IPS-18a (cell line): ENCODE measurements at regions not wholly inside any gene's neighbourhood (a gene's known extent, or its start where the extent isn't known, plus 50 kb on each side); places are given as distances from the start of the nearest gene placed in this dataset.

ENCODE experiments used
- H3K27ac ChIP-seq: one replicate; pipeline ENCODE4 v1.5.1; 2013; ENCODE audit warnings: low read length
- H3K27me3 ChIP-seq: one replicate; pipeline ENCODE4 v1.6.1; 2013; ENCODE audit warnings: mild to moderate bottlenecking, low read length; ENCODE audit not compliant: control insufficient read depth, insufficient read depth
- H3K36me3 ChIP-seq: one replicate; pipeline ENCODE4 v1.6.1; 2013; ENCODE audit warnings: low read depth, low read length; ENCODE audit not compliant: control insufficient read depth
- H3K4me1 ChIP-seq: one replicate; pipeline ENCODE4 v1.6.1; 2013; ENCODE audit warnings: low read depth, low read length; ENCODE audit not compliant: control insufficient read depth
- H3K4me3 ChIP-seq: one replicate; pipeline ENCODE4 v1.5.1; 2013; ENCODE audit warnings: low read length
- H3K9ac ChIP-seq: one replicate; pipeline ENCODE4 v1.6.1; 2013; ENCODE audit warnings: mild to moderate bottlenecking, low read length, moderate library complexity
- H3K9me3 ChIP-seq: one replicate; pipeline ENCODE4 v1.6.1; 2013; ENCODE audit warnings: low read depth, low read length; ENCODE audit not compliant: control insufficient read depth

- Histone ChIP-seq H3K27ac (no peak overlapping the region), H3K4me1 (peaks cover 30% of the 10 kb centered on the region), H3K9me3 (no peaks in the 10 kb centered on the region), H3K9ac (no peak overlapping the region), H3K4me3 (peak overlapping the region; percentile 13), H3K36me3 (no peaks in the 10 kb centered on the region), H3K27me3 (no peaks in the 10 kb centered on the region)
These were observed 278.9 kb downstream of the SEC14L1 start for GRCh38 chr17:77419547-77420094.

GRCh38 chr17:77420095-77420803, 279.5 kb downstream of the SEC14L1 start:
- Histone ChIP-seq H3K27me3 (no peaks in the 10 kb centered on the region), H3K36me3 (no peaks in the 10 kb centered on the region), H3K4me3 (no peak overlapping the region), H3K9me3 (no peaks in the 10 kb centered on the region), H3K27ac (no peak overlapping the region), H3K9ac (no peak overlapping the region), H3K4me1 (peaks cover 32% of the 10 kb centered on the region)

- Histone ChIP-seq H3K36me3 (no peaks in the 10 kb centered on the region), H3K4me3 (no peak overlapping the region), H3K27ac (peak overlapping the region; percentile 22), H3K27me3 (no peaks in the 10 kb centered on the region), H3K4me1 (peaks cover 38% of the 10 kb centered on the region), H3K9me3 (no peaks in the 10 kb centered on the region), H3K9ac (no peak overlapping the region)
These were observed 280.2 kb downstream of the SEC14L1 start for GRCh38 chr17:77420804-77421629.

DNA sequence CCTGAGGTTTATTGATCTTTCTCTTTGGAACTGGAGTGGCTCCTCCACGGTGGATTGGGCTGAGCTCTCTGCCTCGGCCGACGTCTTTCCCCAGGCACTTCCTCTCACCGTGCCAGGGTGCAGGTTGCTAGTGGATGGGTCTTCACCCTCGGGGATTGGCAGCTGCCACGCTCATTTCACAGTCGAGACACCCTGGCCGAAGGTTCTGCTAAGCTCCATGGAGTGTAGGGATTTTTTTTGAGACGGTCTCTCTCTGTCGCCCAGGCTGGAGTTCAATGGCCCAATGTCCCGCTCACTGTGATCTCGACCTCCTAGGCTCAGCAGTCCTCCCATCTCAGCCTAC, 280.8 kb downstream of the SEC14L1 start:
- H3K36me3 ChIP-seq, result no peaks in the 10 kb centered on the region
- no peaks in the 10 kb centered on the region for H3K27me3 ChIP-seq
- no peak overlapping the region for H3K4me3 ChIP-seq
- no peak overlapping the region for H3K9ac ChIP-seq
- H3K27ac ChIP-seq, result peak overlapping the region; percentile 22
- H3K4me1 ChIP-seq, result peaks cover 44% of the 10 kb centered on the region
- H3K9me3 ChIP-seq, result no peaks in the 10 kb centered on the region

GRCh38 chr17:77422104-77422747, 281.5 kb downstream of the SEC14L1 start:
- Histone ChIP-seq H3K27ac (no peak overlapping the region), H3K9ac (no peak overlapping the region), H3K36me3 (no peaks in the 10 kb centered on the region), H3K4me3 (no peak overlapping the region), H3K9me3 (no peaks in the 10 kb centered on the region), H3K27me3 (no peaks in the 10 kb centered on the region), H3K4me1 (peaks cover 48% of the 10 kb centered on the region)

DNA sequence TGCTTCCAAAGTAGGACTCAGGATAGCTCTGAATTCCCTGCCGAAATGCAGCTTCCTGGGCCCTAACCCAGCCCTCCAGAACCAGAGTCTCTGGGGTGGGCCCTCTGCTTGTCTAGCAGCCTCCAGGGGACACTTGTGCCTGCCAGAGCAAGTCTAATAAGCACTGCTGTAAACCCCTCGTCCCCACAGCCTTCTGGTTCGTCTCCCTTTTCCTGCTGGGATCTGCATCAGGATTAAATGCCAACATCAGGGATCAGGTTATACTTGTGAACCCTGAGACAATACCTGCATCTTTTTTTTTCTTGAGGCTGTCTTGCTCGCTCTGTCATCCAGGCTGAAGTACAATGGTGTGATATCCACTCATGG, 282.0 kb downstream of the SEC14L1 start:
- Histone ChIP-seq H3K27me3 (no peaks in the 10 kb centered on the region), H3K27ac (no peak overlapping the region), H3K9me3 (no peaks in the 10 kb centered on the region), H3K36me3 (no peaks in the 10 kb centered on the region), H3K4me1 (peaks cover 48% of the 10 kb centered on the region), H3K4me3 (no peak overlapping the region), H3K9ac (no peak overlapping the region)

DNA sequence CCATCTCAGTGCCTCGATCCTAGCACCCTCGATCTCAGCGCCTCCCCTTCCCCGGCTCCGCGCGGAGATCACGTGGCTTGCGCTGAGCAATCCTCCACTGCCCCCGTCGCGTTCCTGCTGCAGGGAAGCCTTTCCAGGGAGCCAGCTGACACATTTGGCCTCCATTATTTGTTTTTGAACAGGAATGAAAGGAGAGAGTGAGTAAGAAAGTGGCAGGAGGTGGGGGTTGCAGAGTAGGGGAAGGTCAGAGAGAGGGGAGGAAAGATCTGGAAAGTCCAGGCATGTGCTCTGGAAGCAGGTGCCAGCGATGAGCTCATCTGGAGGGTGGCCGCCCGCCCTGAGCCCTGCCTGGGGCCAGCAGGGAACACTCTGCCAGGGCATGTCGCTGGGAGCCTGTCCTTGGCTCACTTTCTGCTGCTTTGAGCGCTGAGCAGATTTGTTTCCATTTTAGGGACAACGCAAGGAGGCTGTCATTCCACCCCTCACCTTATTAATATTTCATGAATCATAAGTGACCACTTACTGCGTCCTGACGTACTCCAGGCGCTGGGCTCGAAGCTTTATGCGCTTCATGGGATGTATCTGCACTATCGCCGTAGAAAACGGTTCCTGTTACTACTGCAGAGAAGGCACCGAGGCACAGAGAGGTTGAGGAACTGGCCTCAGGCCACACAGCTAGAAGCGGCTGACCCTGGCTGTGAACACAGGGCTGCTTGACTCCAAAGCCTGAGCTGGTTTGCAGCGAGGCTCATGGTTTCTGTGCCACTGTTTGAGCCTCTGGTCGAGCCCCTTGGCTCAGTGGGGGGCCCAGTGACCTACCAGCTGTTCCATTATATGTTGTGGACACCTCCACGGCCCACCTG, 283.1 kb downstream of the SEC14L1 start:
- no peaks in the 10 kb centered on the region for H3K27me3 ChIP-seq
- H3K4me3 ChIP-seq, result no peak overlapping the region
- no peak overlapping the region for H3K27ac ChIP-seq
- no peak overlapping the region for H3K9ac ChIP-seq
- no peaks in the 10 kb centered on the region for H3K9me3 ChIP-seq
- peaks cover 48% of the 10 kb centered on the region for H3K4me1 ChIP-seq
- H3K36me3 ChIP-seq, result no peaks in the 10 kb centered on the region

DNA sequence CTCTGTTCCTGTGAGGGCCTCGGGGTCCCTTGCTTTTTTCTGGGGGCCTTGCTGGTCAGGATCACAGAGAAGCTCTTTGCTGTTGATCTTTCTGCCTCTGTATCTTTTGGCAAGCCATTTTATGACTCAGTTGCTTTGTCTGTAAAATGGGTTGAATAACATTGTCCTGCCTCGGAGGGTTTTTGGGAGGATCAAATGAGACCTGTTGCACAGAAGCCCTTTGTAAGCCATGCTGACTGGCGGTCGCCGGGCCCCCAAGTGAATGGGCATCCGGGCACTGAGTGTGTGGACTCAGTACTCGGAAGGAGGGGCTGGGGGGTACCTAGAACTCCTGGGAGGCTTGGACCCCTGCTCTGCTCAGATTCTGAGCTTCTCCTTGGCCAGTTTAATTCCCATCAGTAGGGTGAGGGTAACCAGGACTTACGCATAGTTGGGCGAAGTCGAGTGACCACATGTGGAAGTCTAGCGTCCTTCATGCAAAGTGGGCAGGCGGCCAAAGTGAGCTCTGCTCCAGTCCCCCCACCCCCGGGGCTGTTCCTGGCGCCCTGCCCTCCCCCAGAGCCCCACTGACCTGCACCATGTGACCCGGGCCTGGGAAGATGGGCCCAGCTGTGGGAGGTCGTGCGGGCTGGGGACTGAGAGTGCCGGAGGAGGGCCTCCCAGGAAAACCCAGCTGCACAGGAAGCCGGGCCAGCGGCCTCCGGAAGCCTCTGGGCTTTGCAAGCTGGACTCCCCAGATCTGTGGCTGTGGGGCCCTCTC, 284.0 kb downstream of the SEC14L1 start:
- Histone ChIP-seq H3K36me3 (no peaks in the 10 kb centered on the region), H3K4me1 (peaks cover 47% of the 10 kb centered on the region), H3K4me3 (no peak overlapping the region), H3K27me3 (no peaks in the 10 kb centered on the region), H3K27ac (no peak overlapping the region), H3K9me3 (no peaks in the 10 kb centered on the region), H3K9ac (no peak overlapping the region)

GRCh38 chr17:77425348-77425747, 284.6 kb downstream of the SEC14L1 start:
- H3K4me1 ChIP-seq, result peaks cover 47% of the 10 kb centered on the region
- H3K27ac ChIP-seq, result peak overlapping the region; percentile 32
- no peaks in the 10 kb centered on the region for H3K36me3 ChIP-seq
- no peaks in the 10 kb centered on the region for H3K9me3 ChIP-seq
- no peak overlapping the region for H3K9ac ChIP-seq
- H3K27me3 ChIP-seq, result no peaks in the 10 kb centered on the region
- H3K4me3 ChIP-seq, result no peak overlapping the region

GRCh38 chr17:77425791-77426641, 285.2 kb downstream of the SEC14L1 start:
- H3K9me3 ChIP-seq, result no peaks in the 10 kb centered on the region
- H3K9ac ChIP-seq, result no peak overlapping the region
- no peaks in the 10 kb centered on the region for H3K27me3 ChIP-seq
- H3K36me3 ChIP-seq, result no peaks in the 10 kb centered on the region
- no peak overlapping the region for H3K4me3 ChIP-seq
- H3K4me1 ChIP-seq, result peaks cover 43% of the 10 kb centered on the region
- H3K27ac ChIP-seq, result peak overlapping the region; percentile 32
